NOMO-1 treated with dmso at 0.1 percent for 144 hours (cell line): ENCODE measurements at regions not wholly inside any gene's neighbourhood (a gene's known extent, or its start where the extent isn't known, plus 50 kb on each side); places are given as distances from the start of the nearest gene placed in this dataset.

Experiments used
- DNase-seq: peaks from one replicate; lab custom pipeline; 2025; ENCODE audit not compliant: unreplicated experiment; lab: John Stamatoyannopoulos, UW

GRCh38 chr4:1479454-1479853 is 73.2 kb upstream of the NKX1-1 start:
- DNase-seq: no peak

- DNase-seq: no peak
These were observed 72.6 kb upstream of the NKX1-1 start for GRCh38 chr4:1478766-1479355.

- DNase-seq: no peak
These were observed 71.0 kb upstream of the NKX1-1 start for GRCh38 chr4:1477045-1477840.

- DNase-seq: no peak
These were observed 69.9 kb upstream of the NKX1-1 start for GRCh38 chr4:1476140-1476513.

- DNase-seq: no peak
These were observed 69.3 kb upstream of the NKX1-1 start for GRCh38 chr4:1475277-1476139.

GRCh38 chr4:1474126-1475090 is 68.2 kb upstream of the NKX1-1 start:
- DNase-seq: no peak

- no peak for DNase-seq
These were observed 67.5 kb upstream of the NKX1-1 start for GRCh38 chr4:1473718-1474117.

- no peak for DNase-seq
These were observed 66.8 kb upstream of the NKX1-1 start for GRCh38 chr4:1472911-1473518.

- no peak for DNase-seq
These were observed 66.0 kb upstream of the NKX1-1 start for GRCh38 chr4:1472148-1472797.

- no peak for DNase-seq
These were observed 65.4 kb upstream of the NKX1-1 start for GRCh38 chr4:1471443-1472147.

- no peak for DNase-seq
These were observed 64.7 kb upstream of the NKX1-1 start for GRCh38 chr4:1470816-1471442.

GRCh38 chr4:1470393-1470670 is 64.1 kb upstream of the NKX1-1 start:
- DNase-seq: no peak

- DNase-seq: no peak
These were observed 63.6 kb upstream of the NKX1-1 start for GRCh38 chr4:1469607-1470392.

- DNase-seq: no peak
These were observed 62.8 kb upstream of the NKX1-1 start for GRCh38 chr4:1469043-1469442.

- DNase-seq: no peak
These were observed 61.6 kb upstream of the NKX1-1 start for GRCh38 chr4:1467581-1468458.

- no peak for DNase-seq
These were observed 60.6 kb upstream of the NKX1-1 start for GRCh38 chr4:1466863-1467165.
